GM21381 (cell line): ENCODE measurements at regions not wholly inside any gene's neighbourhood (a gene's known extent, or its start where the extent isn't known, plus 50 kb on each side); places are given as distances from the start of the nearest gene placed in this dataset.
"Not testable (repeated sequence)": the region's sequence is repeated elsewhere in the genome, so short reads cannot be mapped to it uniquely, and the experiment has no call there.

Experiments used
- ATAC-seq: cut with Tn5 transposase; IDR thresholded peaks from one replicate; pipeline ENCODE4 v1.9.1; 2021; ENCODE audit warnings: mild to moderate bottlenecking, moderate library complexity; ENCODE audit not compliant: unreplicated experiment

GRCh38 chr15:56812221-56812620 lies 78.9 kb upstream of the ZNF280D start:
- ATAC-seq = no peak

GRCh38 chr15:56811586-56811985 lies 78.3 kb upstream of the ZNF280D start:
- no peak for ATAC-seq

DNA sequence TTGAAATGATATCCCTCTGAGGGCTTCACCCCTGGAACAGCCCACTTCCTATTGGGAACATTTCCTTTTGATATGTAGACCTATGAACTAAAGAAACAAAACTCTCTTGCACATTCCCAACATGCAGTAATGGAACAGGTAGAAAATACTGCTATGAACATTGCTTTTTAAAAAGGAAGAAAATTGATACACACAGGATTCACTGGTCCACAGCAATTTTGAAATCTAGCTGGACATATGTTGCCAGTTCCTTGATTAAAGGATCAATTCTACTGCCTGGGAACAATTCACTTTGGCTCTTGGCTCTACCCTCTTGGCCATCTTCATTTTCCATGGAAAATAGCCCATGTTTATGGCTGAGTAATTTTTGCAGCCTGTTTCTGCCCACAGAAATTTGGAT lies 74.9 kb upstream of the ZNF280D start:
- no peak for ATAC-seq

DNA sequence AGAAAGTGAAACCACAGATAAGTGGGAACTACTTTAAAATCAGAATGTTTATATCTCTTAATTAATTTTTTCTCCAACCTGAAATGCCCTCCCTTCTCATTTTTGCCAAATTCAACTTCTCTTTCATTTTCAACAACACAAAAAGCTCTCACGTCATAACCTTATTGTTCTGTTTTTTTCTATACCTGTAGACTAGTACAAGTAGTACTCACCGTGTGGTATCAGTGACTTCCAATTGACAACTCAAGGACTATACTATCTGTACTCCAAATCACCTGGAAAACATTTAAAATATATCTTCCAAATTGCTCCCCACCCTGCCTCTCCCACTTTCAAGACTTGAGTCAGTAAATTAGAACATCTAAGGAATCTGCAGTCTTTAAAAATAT lies 72.8 kb upstream of the ZNF280D start:
- no peak for ATAC-seq

DNA sequence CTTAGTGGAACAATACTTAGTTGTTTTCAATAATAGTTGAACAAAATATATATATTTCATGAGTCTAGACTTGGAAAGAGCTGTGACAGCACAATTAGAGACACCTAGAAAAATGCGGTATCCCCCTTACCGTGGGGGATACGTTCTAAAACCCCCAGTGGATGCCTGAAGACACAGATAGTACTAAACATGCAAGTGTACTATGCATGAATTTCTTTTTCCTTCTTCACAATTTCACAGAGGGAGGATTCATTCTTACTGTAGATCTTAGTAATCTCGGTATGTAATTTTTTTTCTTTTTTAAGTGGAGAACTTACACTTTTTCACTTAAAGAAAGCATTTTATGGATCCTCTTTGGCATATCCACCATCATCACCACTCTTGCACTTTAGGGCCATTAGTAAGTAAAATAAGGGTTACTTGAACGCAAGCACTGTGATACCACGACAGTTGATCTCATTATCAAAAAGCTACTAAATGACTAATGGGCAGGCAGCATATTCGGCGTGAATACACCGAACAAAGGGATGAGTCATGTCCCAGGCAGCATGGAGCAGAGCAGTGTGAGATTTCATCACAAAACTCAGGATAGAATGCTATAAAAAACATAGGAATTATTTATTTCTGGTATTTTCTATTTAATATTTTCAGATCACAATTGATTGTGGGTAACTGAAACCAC lies 72.3 kb upstream of the ZNF280D start:
- no peak for ATAC-seq

GRCh38 chr15:56804938-56805337 lies 71.6 kb upstream of the ZNF280D start:
- ATAC-seq = no peak

GRCh38 chr15:56804279-56804678 lies 71.0 kb upstream of the ZNF280D start:
- no peak for ATAC-seq

- ATAC-seq = no peak
Measured at GRCh38 chr15:56802161-56802560, 68.9 kb upstream of the ZNF280D start.

- peak; percentile 86 for ATAC-seq
Measured at GRCh38 chr15:56798639-56799038, 65.3 kb upstream of the ZNF280D start.

DNA sequence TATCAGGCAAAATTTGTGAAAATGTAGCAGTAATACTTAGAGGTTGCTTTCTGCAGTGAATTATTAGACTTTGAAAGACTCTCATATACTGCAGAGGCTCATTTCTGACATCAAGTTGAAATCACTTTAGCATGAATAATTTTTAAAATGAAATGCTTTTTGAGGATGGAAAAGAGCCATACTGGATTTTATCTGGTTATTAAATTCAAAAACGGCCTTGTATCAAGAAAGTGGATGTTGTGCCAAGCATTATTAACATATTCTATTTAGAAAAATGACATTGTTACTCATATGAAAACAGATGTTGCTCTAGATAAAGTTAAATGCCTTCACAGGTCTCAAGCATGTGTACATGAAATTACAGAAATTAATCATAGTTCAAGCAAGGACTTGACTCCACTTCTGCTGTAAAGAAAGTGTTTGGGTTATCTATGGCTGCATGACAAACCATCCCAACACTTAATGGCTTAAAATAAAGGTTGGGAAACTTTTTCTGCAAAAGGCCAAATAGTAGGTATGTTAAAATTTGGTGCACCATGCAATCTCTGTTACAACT lies 64.5 kb upstream of the ZNF280D start:
- ATAC-seq = no peak

- no peak for ATAC-seq
Measured at GRCh38 chr15:56795502-56795901, 62.2 kb upstream of the ZNF280D start.

GRCh38 chr15:56794553-56795329 lies 61.4 kb upstream of the ZNF280D start:
- ATAC-seq = no peak

DNA sequence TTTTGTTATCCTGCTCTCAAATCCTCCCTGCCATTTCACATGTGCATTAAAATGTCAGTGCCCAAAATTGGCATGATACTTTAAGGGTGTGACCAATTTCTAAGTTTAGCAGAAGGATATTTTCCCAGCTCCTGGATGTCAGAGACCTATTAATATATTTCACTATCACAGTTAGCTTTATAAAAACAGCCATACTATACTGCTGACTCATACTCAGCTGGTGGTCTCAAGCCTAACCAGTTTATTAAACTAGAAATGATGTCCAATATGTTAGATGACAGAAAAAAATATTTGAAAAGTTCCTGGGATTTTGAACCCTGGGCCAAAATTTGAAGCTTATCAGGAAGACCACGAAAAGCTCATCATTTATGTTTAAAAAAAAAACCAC lies 60.9 kb upstream of the ZNF280D start:
- ATAC-seq = no peak

- no peak for ATAC-seq
Measured at GRCh38 chr15:56792211-56792610, 58.9 kb upstream of the ZNF280D start.

DNA sequence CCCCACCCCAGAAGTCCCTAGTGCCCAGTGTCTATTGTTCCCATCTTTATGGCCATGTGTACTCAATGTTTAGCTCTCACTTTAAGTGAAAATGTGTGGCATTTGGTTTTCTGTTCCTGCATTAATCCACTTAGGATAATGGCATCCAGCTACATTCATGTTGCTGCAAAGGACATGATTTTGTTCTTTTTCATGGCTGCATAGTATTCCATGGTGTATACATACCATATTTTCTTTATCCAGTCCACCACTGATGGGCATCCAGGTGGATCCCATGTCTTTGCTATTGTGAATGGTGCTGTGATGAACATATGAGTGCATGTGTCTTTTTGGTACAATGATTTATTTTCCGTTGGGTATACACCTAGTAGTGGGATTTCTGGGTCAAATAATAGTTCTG lies 58.2 kb upstream of the ZNF280D start:
- ATAC-seq = not testable (repeated sequence)

- ATAC-seq = no peak
Measured at GRCh38 chr15:56788359-56788758, 55.0 kb upstream of the ZNF280D start.

DNA sequence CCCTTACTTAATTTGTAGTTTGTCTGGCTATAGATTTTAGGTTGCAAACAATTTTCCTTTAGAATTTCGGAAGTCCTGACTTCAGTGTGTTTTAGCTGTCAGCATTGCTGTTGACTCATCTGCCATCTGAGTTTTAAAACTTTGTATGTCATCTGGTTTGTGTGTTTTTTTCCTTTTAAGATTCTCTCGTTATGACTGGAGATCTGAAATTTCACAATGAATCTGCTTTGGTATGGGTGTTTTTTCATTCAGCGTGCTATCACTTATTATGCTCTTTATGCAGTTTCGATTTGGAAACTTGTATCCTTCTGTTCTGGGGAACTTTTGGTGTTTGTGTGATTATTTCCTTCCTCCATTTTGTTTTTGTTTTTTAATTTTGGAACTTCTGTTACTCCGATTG lies 53.7 kb upstream of the ZNF280D start:
- ATAC-seq = peak; percentile 80

DNA sequence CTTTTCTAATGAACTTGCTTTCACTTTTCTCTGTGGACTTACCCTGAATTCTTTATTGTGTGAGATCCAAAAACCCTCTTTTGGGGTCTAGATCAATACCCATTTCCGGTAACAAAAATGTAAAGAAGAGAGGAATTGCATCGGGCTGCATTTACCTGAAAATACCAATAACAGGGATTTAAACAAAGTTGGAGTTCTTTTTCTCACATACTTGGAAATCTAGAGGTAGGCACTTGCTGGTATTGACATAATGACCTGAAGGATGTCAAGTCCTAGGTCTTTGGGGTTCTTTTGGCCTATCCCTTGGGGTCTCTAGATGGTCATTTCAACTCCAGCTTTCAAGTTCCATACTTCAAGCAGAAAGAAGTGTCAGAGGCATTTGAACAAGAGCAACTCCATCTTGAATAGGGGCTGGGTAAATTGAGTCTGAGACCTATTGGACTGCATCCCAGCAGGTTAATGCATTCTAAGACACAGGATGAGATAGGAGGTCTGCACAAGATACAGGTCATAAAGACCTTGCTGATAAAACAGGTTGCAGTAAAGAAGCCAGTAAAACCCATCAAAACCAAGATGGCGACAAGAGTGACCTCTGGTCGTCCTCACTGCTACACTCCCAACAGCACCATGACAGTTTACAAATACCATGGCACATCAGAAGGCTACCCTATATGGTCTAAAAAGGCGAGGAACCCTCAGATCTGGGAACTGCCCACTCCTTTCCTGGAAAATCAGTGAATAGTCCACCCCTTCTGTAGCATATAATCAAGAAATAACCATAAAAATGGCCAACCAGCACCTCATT lies 50.8 kb upstream of the ZNF280D start:
- ATAC-seq = no peak

DNA sequence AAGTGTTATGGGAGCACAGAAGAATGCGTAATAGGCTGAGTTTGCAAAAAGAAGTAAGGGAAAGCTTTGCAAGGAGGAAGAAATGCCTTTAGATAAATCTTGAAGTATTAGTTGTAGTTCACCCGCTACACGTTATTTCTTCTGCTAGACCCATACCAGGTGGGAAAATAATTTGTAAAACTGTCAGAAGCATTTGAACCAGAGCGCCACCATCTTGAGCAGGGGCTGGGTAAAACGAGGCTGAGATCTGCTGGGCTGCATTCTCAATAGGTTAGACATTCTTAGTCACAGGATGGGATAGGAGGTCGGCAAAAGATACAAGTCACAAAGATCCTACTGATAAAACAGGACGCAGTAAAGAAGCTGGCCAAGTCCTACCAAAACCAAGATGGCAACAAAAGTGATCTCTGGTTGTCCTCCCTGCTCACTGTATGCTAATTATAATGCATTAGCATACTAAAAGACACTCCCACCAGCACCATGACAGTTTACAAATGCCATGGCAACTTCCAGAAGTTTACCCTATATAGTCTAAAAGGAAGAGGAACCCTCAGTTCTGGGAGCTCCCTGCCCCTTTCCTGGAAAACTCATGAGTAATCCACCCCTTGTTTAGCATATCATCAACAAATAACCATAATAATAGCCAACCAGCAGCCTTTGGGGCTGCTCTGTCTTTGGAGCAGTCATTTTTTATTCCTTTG lies 50.0 kb upstream of the ZNF280D start:
- no peak for ATAC-seq
